ENCODE measurements at regions not wholly inside any gene's neighbourhood (a gene's known extent, or its start where the extent isn't known, plus 50 kb on each side); places are given as distances from the start of the nearest gene placed in this dataset.

DNA sequence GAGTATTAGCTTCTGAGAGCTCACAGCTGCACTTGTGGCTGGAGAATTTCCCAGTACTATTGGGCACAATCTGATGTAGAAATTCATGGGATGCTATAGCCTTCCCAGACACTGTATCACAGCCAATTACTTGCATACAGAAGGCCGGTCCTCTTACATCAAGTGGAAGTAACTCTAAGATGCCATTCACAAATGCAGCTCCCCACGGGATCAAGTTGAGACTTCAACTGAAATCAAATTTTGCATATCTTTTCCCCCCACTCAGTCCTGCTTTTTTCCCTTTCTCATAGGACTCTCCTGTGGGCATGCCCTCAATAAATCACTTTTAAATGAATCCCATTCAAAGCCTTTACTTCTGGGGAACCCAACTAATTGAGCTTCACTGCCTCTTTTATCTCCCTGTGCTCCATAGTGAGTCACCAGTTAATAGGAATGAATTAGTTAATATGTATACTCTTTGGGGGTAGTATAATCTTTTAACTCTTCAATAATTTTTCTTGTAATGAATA, 1970.8 kb downstream of the OLFM4 start (continued):
- TF ChIP-seq, protein P1, sequence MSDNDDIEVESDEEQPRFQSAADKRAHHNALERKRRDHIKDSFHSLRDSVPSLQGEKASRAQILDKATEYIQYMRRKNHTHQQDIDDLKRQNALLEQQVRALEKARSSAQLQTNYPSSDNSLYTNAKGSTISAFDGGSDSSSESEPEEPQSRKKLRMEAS (IDR thresholded peaks at IDR 0.05) = no peak
- TF ChIP-seq KDM1A (IDR thresholded peaks at IDR 0.05; ENCODE audit: borderline replicate concordance, low read length) = no peak
- TF ChIP-seq POU5F1 (IDR thresholded peaks at IDR 0.05; ENCODE audit: low read depth, low read length) = no peak
- no peak for TF ChIP-seq CHD2 (IDR thresholded peaks at IDR 0.05; ENCODE audit: low read length)
- no peak for TF ChIP-seq MAFK (IDR thresholded peaks at IDR 0.05; ENCODE audit: low read depth, low read length)

Data from H1 (cell line).